ENCODE measurements at regions not wholly inside any gene's neighbourhood (a gene's known extent, or its start where the extent isn't known, plus 50 kb on each side); places are given as distances from the start of the nearest gene placed in this dataset.
"Not testable (repeated sequence)": the region's sequence is repeated elsewhere in the genome, so short reads cannot be mapped to it uniquely, and the experiment has no call there.

- DNase-seq (ENCODE audit: low read depth) = no peak
- TF ChIP-seq CTCF (conservative IDR thresholded peaks at IDR 0.05; ENCODE audit: control insufficient read depth, insufficient read depth, low read depth, low read length) = no peak
Observed at GRCh38 chr3:110871869-110872268, 199.7 kb upstream of the NECTIN3 start.

GRCh38 chr3:110878692-110879091, 192.9 kb upstream of the NECTIN3 start:
- no peak for DNase-seq (ENCODE audit: low read depth)
- no peak for TF ChIP-seq CTCF (conservative IDR thresholded peaks at IDR 0.05; ENCODE audit: control insufficient read depth, insufficient read depth, low read depth, low read length)
- H3K4me3 ChIP-seq (ENCODE audit: control insufficient read depth, low read depth, low read length) = no peak overlapping the region

More at GRCh38 chr3:110871869-110872268, 199.7 kb upstream of the NECTIN3 start:
- no peak overlapping the region for H3K4me3 ChIP-seq (ENCODE audit: control insufficient read depth, low read depth, low read length)

GRCh38 chr3:110881069-110881468, 190.5 kb upstream of the NECTIN3 start:
- TF ChIP-seq CTCF (conservative IDR thresholded peaks at IDR 0.05; ENCODE audit: control insufficient read depth, insufficient read depth, low read depth, low read length) = no peak
- no peak overlapping the region for H3K4me3 ChIP-seq (ENCODE audit: control insufficient read depth, low read depth, low read length)
- peak; percentile 46 for DNase-seq (ENCODE audit: low read depth)

- no peak for DNase-seq (ENCODE audit: low read depth)
- no peak for TF ChIP-seq CTCF (conservative IDR thresholded peaks at IDR 0.05; ENCODE audit: control insufficient read depth, insufficient read depth, low read depth, low read length)
- no peak overlapping the region for H3K4me3 ChIP-seq (ENCODE audit: control insufficient read depth, low read depth, low read length)
Observed at GRCh38 chr3:110886222-110886893, 185.3 kb upstream of the NECTIN3 start.

GRCh38 chr3:110887176-110887575, 184.4 kb upstream of the NECTIN3 start:
- H3K4me3 ChIP-seq (ENCODE audit: control insufficient read depth, low read depth, low read length) = no peak overlapping the region
- TF ChIP-seq CTCF (conservative IDR thresholded peaks at IDR 0.05; ENCODE audit: control insufficient read depth, insufficient read depth, low read depth, low read length) = no peak
- DNase-seq (ENCODE audit: low read depth) = no peak

GRCh38 chr3:110888625-110889375, 182.8 kb upstream of the NECTIN3 start:
- H3K4me3 ChIP-seq (ENCODE audit: control insufficient read depth, low read depth, low read length); DNase-seq (ENCODE audit: low read depth): not testable (repeated sequence)

- DNase-seq (ENCODE audit: low read depth); H3K4me3 ChIP-seq (ENCODE audit: control insufficient read depth, low read depth, low read length): not testable (repeated sequence)
Observed at GRCh38 chr3:110889376-110889699, 182.3 kb upstream of the NECTIN3 start.
